DND-41 (cell line): ENCODE measurements at regions not wholly inside any gene's neighbourhood (a gene's known extent, or its start where the extent isn't known, plus 50 kb on each side); places are given as distances from the start of the nearest gene placed in this dataset.

ENCODE experiments used
- EZH2 ChIP-seq: IDR thresholded peaks from 3 replicates; pipeline ENCODE4 v1.6.1; 2012; ENCODE audit warnings: borderline replicate concordance, low read depth, mild to moderate bottlenecking, moderate library complexity, low read length, inconsistent platforms; ENCODE audit not compliant: severe bottlenecking
- TF ChIP-seq, protein P1 (sequence below): IDR thresholded peaks from 2 replicates; pipeline ENCODE4 v1.5.1; 2012; ENCODE audit warnings: borderline replicate concordance, low read length, moderate library complexity, mild to moderate bottlenecking; ENCODE audit not compliant: poor library complexity, severe bottlenecking; ENCODE audit errors: extremely low read depth

DNA sequence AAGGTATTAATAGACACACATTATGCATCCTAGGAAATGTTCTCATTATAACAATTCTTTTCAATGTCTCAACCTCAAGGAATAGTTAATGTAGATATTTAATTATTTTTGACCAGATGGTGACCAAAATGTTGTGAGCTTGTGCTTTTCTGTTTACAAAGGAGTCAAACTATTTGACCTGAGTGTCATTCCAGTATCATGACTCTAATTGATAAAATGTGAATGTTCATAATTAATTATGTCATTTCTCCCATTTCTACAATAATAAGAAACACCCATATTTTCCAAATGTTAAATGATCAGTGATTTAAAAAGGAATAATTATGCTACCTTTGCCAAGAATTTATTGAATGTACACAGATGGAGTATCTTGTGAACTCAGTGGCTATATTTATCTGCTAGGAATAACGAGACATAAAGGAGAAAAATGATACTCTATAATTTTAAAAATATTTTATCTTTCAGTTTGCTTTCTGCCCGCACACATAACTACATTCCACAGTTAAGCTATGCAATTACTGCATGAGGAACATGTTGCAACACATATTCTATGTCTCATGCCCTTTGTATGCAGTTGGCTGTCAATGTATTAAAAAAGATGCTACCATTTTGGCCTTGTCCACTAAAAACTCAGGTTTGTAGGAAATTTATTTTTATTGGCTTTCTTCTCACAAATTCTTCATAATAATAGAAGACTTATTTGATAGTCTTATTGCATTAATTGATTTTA lies 376.7 kb upstream of the CCDC179 start:
- TF ChIP-seq, protein P1, sequence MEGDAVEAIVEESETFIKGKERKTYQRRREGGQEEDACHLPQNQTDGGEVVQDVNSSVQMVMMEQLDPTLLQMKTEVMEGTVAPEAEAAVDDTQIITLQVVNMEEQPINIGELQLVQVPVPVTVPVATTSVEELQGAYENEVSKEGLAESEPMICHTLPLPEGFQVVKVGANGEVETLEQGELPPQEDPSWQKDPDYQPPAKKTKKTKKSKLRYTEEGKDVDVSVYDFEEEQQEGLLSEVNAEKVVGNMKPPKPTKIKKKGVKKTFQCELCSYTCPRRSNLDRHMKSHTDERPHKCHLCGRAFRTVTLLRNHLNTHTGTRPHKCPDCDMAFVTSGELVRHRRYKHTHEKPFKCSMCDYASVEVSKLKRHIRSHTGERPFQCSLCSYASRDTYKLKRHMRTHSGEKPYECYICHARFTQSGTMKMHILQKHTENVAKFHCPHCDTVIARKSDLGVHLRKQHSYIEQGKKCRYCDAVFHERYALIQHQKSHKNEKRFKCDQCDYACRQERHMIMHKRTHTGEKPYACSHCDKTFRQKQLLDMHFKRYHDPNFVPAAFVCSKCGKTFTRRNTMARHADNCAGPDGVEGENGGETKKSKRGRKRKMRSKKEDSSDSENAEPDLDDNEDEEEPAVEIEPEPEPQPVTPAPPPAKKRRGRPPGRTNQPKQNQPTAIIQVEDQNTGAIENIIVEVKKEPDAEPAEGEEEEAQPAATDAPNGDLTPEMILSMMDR = no peak
- TF ChIP-seq EZH2 = no peak
